SK-N-SH (cell line): ENCODE measurements at regions not wholly inside any gene's neighbourhood (a gene's known extent, or its start where the extent isn't known, plus 50 kb on each side); places are given as distances from the start of the nearest gene placed in this dataset.

Source experiments
- CTCF ChIA-PET: fragments of 300-600, 350-600 bp; formaldehyde crosslinking; extraction: SDS; loops from one replicate; lab custom pipeline; 2021; lab: Yijun Ruan, JAX
- POLR2A ChIA-PET: fragments of 350-600 bp; sonication (Branson Sonifier 250); formaldehyde crosslinking; extraction: SDS; loops from one replicate; lab custom pipeline; 2020; ENCODE audit warnings: antibody characterized with exemption, inconsistent platforms; lab: Yijun Ruan, JAX
- DNase-seq: peaks from one replicate; pipeline ENCODE4 v3.0.0; 2012
- H2AFZ ChIP-seq: fragments of 200-600 bp; sonication (generic); 2 replicates; pipeline ENCODE4 v1.8.1; 2016; ENCODE audit warnings: antibody characterized with exemption, mild to moderate bottlenecking, low read depth
- H3F3A ChIP-seq: fragments of 200-600 bp; sonication (generic); replicated peaks from 2 replicates; pipeline ENCODE3; 2016; ENCODE audit warnings: antibody characterized with exemption, mild to moderate bottlenecking; ENCODE audit not compliant: insufficient read depth
- H3K27ac ChIP-seq, 2 experiments: fragments of 200-500 bp in 1 of 2; fragments of 200-600 bp in 1 of 2; sonication (Bioruptor generic) in 1 of 2; sonication (generic), shearing (Covaris generic) in 1 of 2; 2 replicates each; pipeline versions ENCODE4 v1.5.1 to v1.6.1; 2014 to 2016; ENCODE audit warnings: low read depth in 2 of 2, inconsistent platforms in 1 of 2, low read length in 1 of 2, mild to moderate bottlenecking in 1 of 2, mixed read lengths in 1 of 2
- H3K27me3 ChIP-seq: fragments of 200-600 bp; sonication (generic), shearing (Covaris generic); 2 replicates; pipeline ENCODE4 v1.6.1; 2016; ENCODE audit warnings: mixed run types; ENCODE audit not compliant: insufficient read depth
- H3K36me3 ChIP-seq, 2 experiments: fragments of 200-500 bp in 1 of 2; fragments of 200-600 bp in 1 of 2; sonication (Bioruptor generic) in 1 of 2; sonication (generic) in 1 of 2; replicated peaks in 1 of 2; 2 replicates each; pipeline versions ENCODE3 to v1.5.1; 2014 to 2016; ENCODE audit warnings: low read length in 1 of 2, mild to moderate bottlenecking in 1 of 2; ENCODE audit not compliant: insufficient read depth in 2 of 2, control insufficient read depth in 1 of 2
- H3K4me1 ChIP-seq, 2 experiments: fragments of 200-500 bp in 1 of 2; fragments of 200-600 bp in 1 of 2; sonication (Bioruptor generic) in 1 of 2; sonication (generic), shearing (Covaris generic) in 1 of 2; 2 replicates each; pipeline versions ENCODE4 v1.5.1 to v1.6.1; 2014 to 2016; ENCODE audit warnings: low read depth in 1 of 2, low read length in 1 of 2, mixed run types in 1 of 2; ENCODE audit not compliant: insufficient read depth in 2 of 2, control insufficient read depth in 1 of 2
- H3K4me2 ChIP-seq: fragments of 200-600 bp; sonication (generic), shearing (Covaris generic); 2 replicates; pipeline ENCODE4 v1.6.1; 2017; ENCODE audit warnings: mixed run types
- H3K4me3 ChIP-seq, 2 experiments: fragments of 200-500 bp in 1 of 2; fragments of 200-600 bp in 1 of 2; sonication (Bioruptor generic) in 1 of 2; sonication (generic), shearing (Covaris generic) in 1 of 2; 2 replicates each; pipeline versions ENCODE4 v1.5.1 to v1.8.1; 2014 to 2016; ENCODE audit warnings: low read depth in 2 of 2, inconsistent platforms in 1 of 2, low read length in 1 of 2, mild to moderate bottlenecking in 1 of 2, mixed read lengths in 1 of 2, moderate library complexity in 1 of 2
- H3K79me2 ChIP-seq: fragments of 200-600 bp; sonication (generic); 2 replicates; pipeline ENCODE4 v1.8.1; 2017; ENCODE audit warnings: mild to moderate bottlenecking; ENCODE audit not compliant: insufficient read depth
- H3K9ac ChIP-seq: fragments of 200-600 bp; sonication (generic); 2 replicates; pipeline ENCODE4 v1.6.1; 2017; ENCODE audit warnings: mixed run types
- H3K9me2 ChIP-seq: fragments of 200-600 bp; sonication (generic); 2 replicates; pipeline ENCODE4 v1.6.1; 2017; ENCODE audit warnings: mixed run types
- H3K9me3 ChIP-seq: fragments of 200-600 bp; sonication (generic); 2 replicates; pipeline ENCODE4 v1.6.1; 2017; ENCODE audit warnings: mixed run types, mild to moderate bottlenecking, moderate library complexity
- H4K20me1 ChIP-seq: fragments of 200-600 bp; sonication (generic); 2 replicates; pipeline ENCODE4 v1.6.1; 2017; ENCODE audit warnings: mild to moderate bottlenecking, mixed run types; ENCODE audit not compliant: insufficient read depth
- ELF1 ChIP-seq: IDR thresholded peaks from 2 replicates; pipeline ENCODE4 v1.4.0; 2012
- EP300 ChIP-seq, 2 experiments: IDR thresholded peaks; 2 replicates each; pipeline versions ENCODE4 v1.4.0 to v1.6.1; 2012; ENCODE audit warnings: borderline replicate concordance in 1 of 2, low read depth in 1 of 2, low read length in 1 of 2
- EZH2phosphoT487 ChIP-seq: fragments of 200-600 bp; sonication (generic); IDR thresholded peaks from 2 replicates; pipeline ENCODE4 v1.6.1; 2017; ENCODE audit warnings: low read depth, mixed run types, mild to moderate bottlenecking, antibody characterized with exemption, moderate library complexity, borderline replicate concordance
- FOSL2 ChIP-seq: IDR thresholded peaks from 2 replicates; pipeline ENCODE4 v1.4.0; 2012; ENCODE audit warnings: low read depth, mild to moderate bottlenecking, moderate library complexity, borderline replicate concordance
- FOXJ3 ChIP-seq: sonication (generic); formaldehyde crosslinking; IDR thresholded peaks from 2 replicates; pipeline ENCODE4 v1.5.1; 2020; ENCODE audit warnings: mild to moderate bottlenecking, missing genetic modification reagents
- FOXM1 ChIP-seq: IDR thresholded peaks from 2 replicates; pipeline ENCODE4 v1.4.0; 2012; ENCODE audit warnings: low read depth, mild to moderate bottlenecking
- GABPA ChIP-seq: IDR thresholded peaks from 2 replicates; pipeline ENCODE4 v1.4.0; 2012; ENCODE audit warnings: low read depth, mild to moderate bottlenecking
- JUND ChIP-seq: IDR thresholded peaks from 2 replicates; pipeline ENCODE4 v1.4.0; 2012
- MXI1 ChIP-seq: IDR thresholded peaks from 2 replicates; pipeline ENCODE4 v1.6.1; 2012; ENCODE audit warnings: mild to moderate bottlenecking, low read depth, low read length, improper control_type of control experiment
- NRF1 ChIP-seq: IDR thresholded peaks from 2 replicates; pipeline ENCODE4 v1.6.1; 2012; ENCODE audit warnings: low read depth, mild to moderate bottlenecking, low read length
- RCOR1 ChIP-seq: fragments of 150-350 bp; IDR thresholded peaks from 2 replicates; pipeline ENCODE4 v1.6.1; 2017; ENCODE audit warnings: antibody characterized with exemption, low read length
- TAF1 ChIP-seq: IDR thresholded peaks from 2 replicates; pipeline ENCODE4 v1.6.1; 2012; ENCODE audit warnings: low read depth, mild to moderate bottlenecking, low read length, moderate library complexity, borderline replicate concordance
- TCF12 ChIP-seq: IDR thresholded peaks from 2 replicates; pipeline ENCODE4 v1.4.0; 2012
- TEAD4 ChIP-seq: IDR thresholded peaks from 2 replicates; pipeline ENCODE4 v1.4.0; 2012; ENCODE audit warnings: mild to moderate bottlenecking, borderline replicate concordance; ENCODE audit not compliant: insufficient read depth
- WGBS: methylation state at CpG from one replicate; pipeline ENCODE4 v1.1.6; 2017; ENCODE audit warnings: low lambda C conversion rate; 5-methylcytosine and 5-hydroxymethylcytosine counted together
- TF ChIP-seq, protein P1 (sequence below): fragments of 150-350 bp; IDR thresholded peaks from 2 replicates; pipeline ENCODE4 v1.6.1; 2016; ENCODE audit warnings: mild to moderate bottlenecking, low read depth, low read length
- TF ChIP-seq, protein P2 (sequence below): IDR thresholded peaks from 2 replicates; pipeline ENCODE4 v1.4.0; 2012; ENCODE audit warnings: low read depth, borderline replicate concordance
- TF ChIP-seq, protein P3 (sequence below): fragments of 200-600 bp; sonication (generic); IDR thresholded peaks from 2 replicates; pipeline ENCODE4 v1.6.1; 2017; ENCODE audit warnings: antibody characterized with exemption, mild to moderate bottlenecking, moderate library complexity
- TF ChIP-seq, protein P4 (sequence below): IDR thresholded peaks from 2 replicates; pipeline ENCODE4; 2012
- TF ChIP-seq, protein P5 (sequence below): fragments of 150-350 bp; IDR thresholded peaks from 2 replicates; pipeline ENCODE4 v1.6.1; 2017; ENCODE audit warnings: antibody characterized with exemption, low read length, low read depth, borderline replicate concordance
- TF ChIP-seq, protein P6 (sequence below): IDR thresholded peaks from 2 replicates; pipeline ENCODE4 v1.4.0; 2012; ENCODE audit warnings: low read depth, borderline replicate concordance

DNA sequence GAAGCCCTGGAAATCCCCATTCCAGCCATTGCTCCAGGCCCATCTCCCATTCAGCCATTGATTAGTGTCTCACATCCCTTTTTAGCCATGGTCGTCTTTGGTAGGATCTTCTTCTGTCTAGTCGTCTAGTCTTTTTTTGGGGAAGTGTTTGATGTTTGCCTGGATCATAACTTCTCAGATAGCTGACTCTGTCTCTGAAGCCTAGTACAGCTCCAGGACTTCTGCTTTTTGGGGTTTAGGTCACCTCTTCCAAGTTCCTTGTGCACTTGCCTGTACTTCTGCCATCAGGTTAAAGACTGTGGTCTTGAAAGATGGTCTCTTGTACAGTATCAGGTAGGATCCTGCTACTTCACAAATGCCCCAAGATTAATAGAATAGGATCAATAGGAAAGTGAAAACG, 553.5 kb downstream of the PKHD1 start:
- Histone ChIP-seq H3K27me3 (no peaks in the 10 kb centered on the region), H3K4me2 (no peak overlapping the region), H2AFZ (no peak overlapping the region), H4K20me1 (no peaks in the 10 kb centered on the region), H3K9me2 (no peaks in the 10 kb centered on the region), H3K36me3 (no peaks in the 10 kb centered on the region), H3K4me3 (no peak overlapping the region), H3K4me1 (peaks cover 0 to 13% of the 10 kb centered on the region in 2 experiments; a peak in 2 of 4 replicates), H3K9me3 (no peaks in the 10 kb centered on the region), H3K27ac (no peak overlapping the region; a peak in 1 of 4 replicates), H3F3A (peaks cover under 1% of the 10 kb centered on the region), H3K79me2 (no peaks in the 10 kb centered on the region), H3K9ac (no peak overlapping the region)
- no peak for DNase-seq
- CTCF ChIA-PET: interaction anchor here (1.1 to 1.3 kb wide), 3 partner anchors 8 to 426 kb away, joined by 3 to 7 read pairs (median 3); no protein-coding TSS in a partner anchor
- WGBS: 42% methylated on average over 3 of the region's 3 CpGs
- POLR2A ChIA-PET: no interaction called here
- TF ChIP-seq EP300 (IDR thresholded peaks at IDR 0.05; ENCODE audit: borderline replicate concordance in 1 of 2, low read depth in 1 of 2, low read length in 1 of 2) (no peak), JUND (no peak), FOXM1 (no peak), FOSL2 (no peak), NRF1 (no peak), FOXJ3 (no peak), EZH2phosphoT487 (no peak)
- TF ChIP-seq, protein P1, sequence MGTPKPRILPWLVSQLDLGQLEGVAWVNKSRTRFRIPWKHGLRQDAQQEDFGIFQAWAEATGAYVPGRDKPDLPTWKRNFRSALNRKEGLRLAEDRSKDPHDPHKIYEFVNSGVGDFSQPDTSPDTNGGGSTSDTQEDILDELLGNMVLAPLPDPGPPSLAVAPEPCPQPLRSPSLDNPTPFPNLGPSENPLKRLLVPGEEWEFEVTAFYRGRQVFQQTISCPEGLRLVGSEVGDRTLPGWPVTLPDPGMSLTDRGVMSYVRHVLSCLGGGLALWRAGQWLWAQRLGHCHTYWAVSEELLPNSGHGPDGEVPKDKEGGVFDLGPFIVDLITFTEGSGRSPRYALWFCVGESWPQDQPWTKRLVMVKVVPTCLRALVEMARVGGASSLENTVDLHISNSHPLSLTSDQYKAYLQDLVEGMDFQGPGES: no peak
- TF ChIP-seq, protein P2, sequence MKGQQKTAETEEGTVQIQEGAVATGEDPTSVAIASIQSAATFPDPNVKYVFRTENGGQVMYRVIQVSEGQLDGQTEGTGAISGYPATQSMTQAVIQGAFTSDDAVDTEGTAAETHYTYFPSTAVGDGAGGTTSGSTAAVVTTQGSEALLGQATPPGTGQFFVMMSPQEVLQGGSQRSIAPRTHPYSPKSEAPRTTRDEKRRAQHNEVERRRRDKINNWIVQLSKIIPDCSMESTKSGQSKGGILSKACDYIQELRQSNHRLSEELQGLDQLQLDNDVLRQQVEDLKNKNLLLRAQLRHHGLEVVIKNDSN: no peak

DNA sequence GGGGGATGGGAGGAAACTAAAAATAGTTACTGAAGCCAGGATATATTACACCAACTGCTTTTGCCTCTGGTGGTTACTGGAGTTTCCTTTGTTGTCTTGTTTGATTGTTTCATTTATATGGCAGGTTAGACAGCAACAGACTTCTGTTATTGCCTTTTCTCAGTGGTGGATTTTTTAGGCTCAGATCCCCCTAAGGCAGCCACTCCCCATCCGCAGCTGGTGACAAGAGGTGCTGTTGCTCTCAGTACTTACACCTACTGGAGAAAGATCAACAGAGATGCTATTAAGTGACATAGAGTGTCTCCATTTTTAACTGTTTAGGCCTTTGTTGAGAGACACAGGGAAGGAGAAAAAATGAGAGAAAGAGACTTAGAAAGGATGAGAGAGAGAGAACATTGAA, 552.1 kb downstream of the PKHD1 start:
- H2AFZ ChIP-seq: no peak overlapping the region
- ChIA-PET POLR2A (no interaction called here), CTCF (interaction anchor here (0.9 kb wide), 1 partner anchor 17 kb away, joined by 3 read pairs; no protein-coding TSS in a partner anchor)
- no peak for TF ChIP-seq TAF1
- no peak for TF ChIP-seq TCF12
- no peak for TF ChIP-seq TEAD4
- TF ChIP-seq FOXJ3: no peak
- no peak for TF ChIP-seq RCOR1
- TF ChIP-seq, protein P3, sequence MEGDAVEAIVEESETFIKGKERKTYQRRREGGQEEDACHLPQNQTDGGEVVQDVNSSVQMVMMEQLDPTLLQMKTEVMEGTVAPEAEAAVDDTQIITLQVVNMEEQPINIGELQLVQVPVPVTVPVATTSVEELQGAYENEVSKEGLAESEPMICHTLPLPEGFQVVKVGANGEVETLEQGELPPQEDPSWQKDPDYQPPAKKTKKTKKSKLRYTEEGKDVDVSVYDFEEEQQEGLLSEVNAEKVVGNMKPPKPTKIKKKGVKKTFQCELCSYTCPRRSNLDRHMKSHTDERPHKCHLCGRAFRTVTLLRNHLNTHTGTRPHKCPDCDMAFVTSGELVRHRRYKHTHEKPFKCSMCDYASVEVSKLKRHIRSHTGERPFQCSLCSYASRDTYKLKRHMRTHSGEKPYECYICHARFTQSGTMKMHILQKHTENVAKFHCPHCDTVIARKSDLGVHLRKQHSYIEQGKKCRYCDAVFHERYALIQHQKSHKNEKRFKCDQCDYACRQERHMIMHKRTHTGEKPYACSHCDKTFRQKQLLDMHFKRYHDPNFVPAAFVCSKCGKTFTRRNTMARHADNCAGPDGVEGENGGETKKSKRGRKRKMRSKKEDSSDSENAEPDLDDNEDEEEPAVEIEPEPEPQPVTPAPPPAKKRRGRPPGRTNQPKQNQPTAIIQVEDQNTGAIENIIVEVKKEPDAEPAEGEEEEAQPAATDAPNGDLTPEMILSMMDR: no peak
- TF ChIP-seq MXI1: no peak
- no peak for TF ChIP-seq JUND
- TF ChIP-seq, protein P4, sequence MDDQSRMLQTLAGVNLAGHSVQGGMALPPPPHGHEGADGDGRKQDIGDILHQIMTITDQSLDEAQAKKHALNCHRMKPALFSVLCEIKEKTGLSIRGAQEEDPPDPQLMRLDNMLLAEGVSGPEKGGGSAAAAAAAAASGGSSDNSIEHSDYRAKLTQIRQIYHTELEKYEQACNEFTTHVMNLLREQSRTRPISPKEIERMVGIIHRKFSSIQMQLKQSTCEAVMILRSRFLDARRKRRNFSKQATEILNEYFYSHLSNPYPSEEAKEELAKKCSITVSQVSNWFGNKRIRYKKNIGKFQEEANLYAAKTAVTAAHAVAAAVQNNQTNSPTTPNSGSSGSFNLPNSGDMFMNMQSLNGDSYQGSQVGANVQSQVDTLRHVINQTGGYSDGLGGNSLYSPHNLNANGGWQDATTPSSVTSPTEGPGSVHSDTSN: no peak
- TF ChIP-seq GABPA: no peak
- TF ChIP-seq, protein P5, sequence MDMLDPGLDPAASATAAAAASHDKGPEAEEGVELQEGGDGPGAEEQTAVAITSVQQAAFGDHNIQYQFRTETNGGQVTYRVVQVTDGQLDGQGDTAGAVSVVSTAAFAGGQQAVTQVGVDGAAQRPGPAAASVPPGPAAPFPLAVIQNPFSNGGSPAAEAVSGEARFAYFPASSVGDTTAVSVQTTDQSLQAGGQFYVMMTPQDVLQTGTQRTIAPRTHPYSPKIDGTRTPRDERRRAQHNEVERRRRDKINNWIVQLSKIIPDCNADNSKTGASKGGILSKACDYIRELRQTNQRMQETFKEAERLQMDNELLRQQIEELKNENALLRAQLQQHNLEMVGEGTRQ: no peak
- TF ChIP-seq ELF1: no peak
- TF ChIP-seq, protein P6, sequence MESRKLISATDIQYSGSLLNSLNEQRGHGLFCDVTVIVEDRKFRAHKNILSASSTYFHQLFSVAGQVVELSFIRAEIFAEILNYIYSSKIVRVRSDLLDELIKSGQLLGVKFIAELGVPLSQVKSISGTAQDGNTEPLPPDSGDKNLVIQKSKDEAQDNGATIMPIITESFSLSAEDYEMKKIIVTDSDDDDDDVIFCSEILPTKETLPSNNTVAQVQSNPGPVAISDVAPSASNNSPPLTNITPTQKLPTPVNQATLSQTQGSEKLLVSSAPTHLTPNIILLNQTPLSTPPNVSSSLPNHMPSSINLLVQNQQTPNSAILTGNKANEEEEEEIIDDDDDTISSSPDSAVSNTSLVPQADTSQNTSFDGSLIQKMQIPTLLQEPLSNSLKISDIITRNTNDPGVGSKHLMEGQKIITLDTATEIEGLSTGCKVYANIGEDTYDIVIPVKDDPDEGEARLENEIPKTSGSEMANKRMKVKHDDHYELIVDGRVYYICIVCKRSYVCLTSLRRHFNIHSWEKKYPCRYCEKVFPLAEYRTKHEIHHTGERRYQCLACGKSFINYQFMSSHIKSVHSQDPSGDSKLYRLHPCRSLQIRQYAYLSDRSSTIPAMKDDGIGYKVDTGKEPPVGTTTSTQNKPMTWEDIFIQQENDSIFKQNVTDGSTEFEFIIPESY: no peak
- no peak for TF ChIP-seq FOSL2

More for the DNA sequence above, 552.1 kb downstream of the PKHD1 start:
- Histone ChIP-seq H3F3A (no peaks in the 10 kb centered on the region), H3K27me3 (no peaks in the 10 kb centered on the region; the same call in 1 of the 2 replicates), H3K4me2 (no peak overlapping the region), H3K4me3 (no peak overlapping the region), H4K20me1 (no peaks in the 10 kb centered on the region), H3K27ac (peak overlapping the region in 1 of 2 experiments; percentile 58; a peak in 2 of 4 replicates), H3K4me1 (peaks cover 0 to 18% of the 10 kb centered on the region in 2 experiments; a peak in 2 of 4 replicates), H3K9me3 (no peaks in the 10 kb centered on the region), H3K79me2 (no peaks in the 10 kb centered on the region), H3K9ac (no peak overlapping the region), H3K36me3 (no peaks in the 10 kb centered on the region), H3K9me2 (no peaks in the 10 kb centered on the region)
- 87% methylated on average over 1 of the region's 1 CpG for WGBS
- no peak for DNase-seq
